Occipital lobe (tissue), 1 donor: ENCODE measurements at regions not wholly inside any gene's neighbourhood (a gene's known extent, or its start where the extent isn't known, plus 50 kb on each side); places are given as distances from the start of the nearest gene placed in this dataset.
"Not testable (repeated sequence)": the region's sequence is repeated elsewhere in the genome, so short reads cannot be mapped to it uniquely, and the experiment has no call there.

Experiments used
- DNase-seq: peaks from one replicate; lab custom pipeline; 2025; lab: John Stamatoyannopoulos, UW

- DNase-seq: no peak
Observed at GRCh38 chrX:39039890-39040289, 238.6 kb downstream of the MID1IP1 start.

DNA sequence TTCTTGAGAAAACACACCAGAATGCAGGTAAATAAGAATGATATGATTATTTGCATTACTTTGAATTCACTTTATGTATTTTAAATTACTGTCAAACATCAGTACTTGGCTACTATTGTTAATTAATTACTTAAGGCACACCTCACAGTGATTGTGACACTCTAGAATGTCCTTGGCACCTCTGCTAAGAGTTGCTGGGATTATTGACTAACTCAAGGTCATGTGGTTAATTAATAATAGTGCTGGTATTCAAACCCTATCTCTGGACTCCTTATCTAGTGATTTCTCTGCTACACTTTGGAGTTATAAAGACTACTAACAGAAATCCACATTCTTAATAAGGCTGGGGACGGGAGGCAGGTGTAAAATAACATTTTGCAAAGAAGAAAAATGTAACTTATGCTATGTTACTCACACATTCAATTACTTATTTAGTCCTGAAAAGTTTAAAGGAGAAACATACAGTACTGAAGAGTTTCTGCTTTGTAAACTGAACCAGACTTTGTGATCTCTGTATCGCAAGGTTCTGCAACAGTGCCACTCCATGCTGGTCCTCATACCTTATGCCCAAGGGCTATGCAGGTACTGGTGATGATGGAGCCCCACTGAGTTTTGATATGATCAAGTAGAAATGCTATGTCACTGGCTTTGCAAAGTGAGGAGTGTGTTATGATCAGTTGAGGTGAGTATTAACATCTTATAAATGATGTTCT, 242.7 kb downstream of the MID1IP1 start:
- DNase-seq: no peak

DNA sequence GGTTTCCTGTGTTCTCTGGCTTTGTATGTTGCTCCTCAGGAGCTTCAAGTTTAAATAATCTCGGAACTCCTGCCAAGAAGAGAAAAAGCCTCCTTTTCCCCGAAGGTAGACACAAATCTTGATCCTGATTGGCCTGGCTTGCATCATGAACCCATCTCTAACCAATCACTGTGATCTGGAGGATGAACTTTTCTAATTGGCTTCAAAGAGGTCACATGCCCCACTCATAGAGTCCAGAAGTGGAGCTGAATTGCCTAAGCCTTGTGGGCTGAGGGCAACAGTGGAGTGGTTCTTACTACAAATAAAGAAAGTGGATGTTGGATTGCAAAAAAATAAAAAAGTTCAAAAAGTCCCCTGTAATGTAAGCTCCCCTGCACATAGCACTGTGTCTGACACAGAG, 245.9 kb downstream of the MID1IP1 start:
- DNase-seq: no peak

DNA sequence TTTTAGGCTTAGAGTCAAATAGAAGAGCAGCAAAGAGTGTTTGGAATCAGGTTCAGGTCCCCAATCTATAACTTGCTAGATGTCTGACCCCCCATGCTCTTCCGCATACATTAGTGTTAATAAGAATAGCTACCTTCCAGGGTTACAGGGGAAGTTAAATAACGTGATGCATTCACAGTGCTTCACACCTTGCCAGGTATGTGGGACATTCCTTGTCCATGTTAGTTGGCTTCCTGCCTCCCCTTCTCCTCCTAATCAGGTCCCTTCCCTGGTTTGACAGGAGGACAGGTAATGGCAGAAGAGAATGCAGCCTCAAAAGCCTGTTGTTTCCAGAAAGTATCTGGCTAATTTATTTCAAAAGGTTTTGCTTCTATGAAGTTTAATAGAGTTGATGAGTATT, 248.7 kb downstream of the MID1IP1 start:
- DNase-seq: no peak

GRCh38 chrX:39050427-39050826, 249.2 kb downstream of the MID1IP1 start:
- DNase-seq: no peak

DNA sequence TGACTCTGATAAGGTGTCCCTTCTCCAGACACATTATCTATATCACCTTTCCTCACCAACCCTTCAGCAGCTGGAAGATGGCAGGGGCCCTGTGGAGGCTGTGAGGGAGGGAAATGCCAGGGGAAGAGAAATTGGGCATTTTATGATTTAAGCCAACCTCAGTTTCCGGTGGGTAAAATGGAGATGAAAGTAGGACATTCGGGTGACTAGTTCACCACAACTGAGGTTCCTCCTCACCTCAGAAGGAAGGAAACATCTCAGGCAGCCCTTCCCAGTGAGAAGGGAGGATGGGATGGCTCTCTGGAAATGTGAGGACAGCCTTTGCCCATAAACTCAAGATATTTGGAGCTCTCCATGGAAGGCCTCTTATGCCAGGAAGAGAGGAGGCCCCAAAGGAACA, 251.5 kb downstream of the MID1IP1 start:
- DNase-seq: no peak

DNA sequence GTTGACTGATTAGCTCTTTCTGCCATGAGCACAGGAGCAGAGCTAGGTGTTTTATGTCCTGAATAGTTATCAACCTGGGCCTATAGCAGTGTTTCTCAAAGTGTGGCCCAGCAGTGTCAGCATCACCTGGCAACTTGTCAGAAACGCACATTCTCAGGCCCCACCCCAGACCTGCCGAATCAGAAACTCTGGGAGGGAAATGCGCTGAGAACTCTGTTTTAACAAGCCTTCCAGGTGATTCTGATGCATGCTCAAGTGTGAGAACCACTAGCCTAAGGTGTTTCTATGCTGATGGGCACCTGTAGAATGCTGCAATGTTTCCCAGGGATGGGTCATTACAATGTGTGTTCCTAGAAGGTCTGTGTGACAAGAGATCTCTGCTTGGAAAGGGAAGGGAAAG, 257.5 kb downstream of the MID1IP1 start:
- DNase-seq: no peak

GRCh38 chrX:39059866-39060265, 258.6 kb downstream of the MID1IP1 start:
- no peak for DNase-seq

- no peak for DNase-seq
Observed at GRCh38 chrX:39063037-39063436, 261.8 kb downstream of the MID1IP1 start.

DNA sequence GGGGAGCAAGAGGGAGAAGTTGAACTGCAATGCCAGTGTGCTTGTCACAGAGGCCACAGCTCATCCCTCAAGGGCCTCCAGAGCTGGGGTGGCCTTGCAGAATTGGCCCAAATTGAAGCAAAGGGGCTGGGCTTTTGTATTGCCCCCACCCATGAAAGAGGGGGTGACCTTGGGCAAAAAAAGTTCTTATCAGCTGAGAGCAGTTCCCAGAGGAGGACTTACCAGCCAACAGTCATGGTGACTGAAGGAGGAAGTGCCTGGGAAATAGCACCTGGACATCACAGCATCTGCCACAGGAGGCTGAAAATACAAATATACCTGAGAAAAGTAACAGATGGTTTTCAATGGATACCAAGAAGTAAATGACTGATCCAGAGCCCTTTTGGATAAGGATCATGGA, 262.4 kb downstream of the MID1IP1 start:
- DNase-seq: no peak

- DNase-seq: no peak
Observed at GRCh38 chrX:39065051-39065871, 264.0 kb downstream of the MID1IP1 start.

DNA sequence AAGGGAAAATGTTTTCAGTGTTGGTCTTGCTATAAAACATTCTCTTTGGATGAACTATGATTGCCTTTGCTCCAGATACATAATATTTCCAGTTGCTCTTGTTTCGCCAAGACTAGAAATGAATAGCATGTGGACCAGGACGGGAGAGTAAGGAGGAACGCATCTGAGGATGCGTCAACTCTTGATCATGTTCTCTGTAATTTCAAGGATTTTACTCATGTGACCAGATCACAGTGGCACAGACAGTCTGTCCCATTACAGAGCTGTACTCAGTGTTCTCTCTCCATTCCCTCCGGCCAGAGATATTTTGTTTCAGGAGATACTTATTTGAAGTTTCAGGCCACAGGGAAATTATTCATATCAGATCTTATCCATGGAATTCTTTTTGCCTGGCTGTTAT, 266.6 kb downstream of the MID1IP1 start:
- no peak for DNase-seq

DNA sequence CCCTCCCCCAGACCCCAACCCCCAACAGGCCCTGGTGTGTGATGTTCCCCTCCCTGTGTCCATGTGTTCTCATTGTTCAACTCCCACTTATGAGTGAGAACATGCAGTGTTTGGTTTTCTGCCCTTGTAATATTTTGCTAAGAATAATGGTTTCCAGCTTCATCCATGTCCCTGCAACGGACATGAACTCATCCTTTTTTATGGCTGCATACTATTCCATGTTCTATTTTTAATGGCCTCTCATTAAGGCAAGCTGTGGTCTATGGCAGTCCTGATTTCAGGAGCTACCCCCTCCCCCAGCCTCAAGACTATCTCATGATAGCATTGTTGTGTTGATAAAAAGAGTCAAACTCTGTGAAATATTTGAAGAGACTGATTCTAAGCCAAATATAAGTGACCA, 267.4 kb downstream of the MID1IP1 start:
- DNase-seq: not testable (repeated sequence)

DNA sequence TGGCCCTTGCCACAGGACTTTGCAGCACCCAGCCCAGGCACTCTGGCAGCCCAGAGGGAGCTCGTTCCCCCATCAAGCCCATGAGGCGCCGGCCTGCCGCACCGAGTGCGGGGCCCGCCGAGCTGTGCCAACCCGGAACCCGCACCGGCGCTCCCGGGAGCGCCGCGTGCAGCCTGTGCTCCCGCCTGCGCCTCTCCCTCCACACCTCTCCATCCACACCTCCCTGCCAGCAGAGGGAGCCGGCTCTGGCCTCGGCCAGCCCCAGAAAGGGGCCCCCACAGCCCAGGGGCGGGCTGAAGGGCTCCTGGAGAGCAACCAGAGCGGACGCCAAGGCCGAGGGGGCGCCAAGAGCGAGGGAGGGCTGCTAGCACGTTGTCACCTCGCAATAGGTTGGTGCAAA, 268.8 kb downstream of the MID1IP1 start:
- DNase-seq: no peak

DNA sequence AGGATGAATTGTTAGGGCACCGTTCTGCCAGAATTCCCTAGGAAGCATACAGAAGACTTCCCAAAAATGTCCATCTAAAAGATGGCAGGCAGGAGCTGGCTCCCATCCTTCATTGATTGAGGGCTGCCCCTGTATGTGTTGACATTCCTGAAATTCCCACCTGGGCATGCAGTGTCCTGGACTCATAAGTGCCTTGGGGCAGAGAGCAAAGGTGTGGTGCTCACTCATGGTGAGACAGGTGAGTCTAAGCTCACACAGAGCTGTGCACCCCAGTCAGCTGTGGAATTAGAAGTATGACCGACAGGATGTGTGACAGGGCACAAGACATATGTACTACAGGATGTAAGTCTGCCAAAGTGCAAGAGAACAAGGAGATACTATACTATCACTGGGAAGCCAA, 271.9 kb downstream of the MID1IP1 start:
- no peak for DNase-seq

DNA sequence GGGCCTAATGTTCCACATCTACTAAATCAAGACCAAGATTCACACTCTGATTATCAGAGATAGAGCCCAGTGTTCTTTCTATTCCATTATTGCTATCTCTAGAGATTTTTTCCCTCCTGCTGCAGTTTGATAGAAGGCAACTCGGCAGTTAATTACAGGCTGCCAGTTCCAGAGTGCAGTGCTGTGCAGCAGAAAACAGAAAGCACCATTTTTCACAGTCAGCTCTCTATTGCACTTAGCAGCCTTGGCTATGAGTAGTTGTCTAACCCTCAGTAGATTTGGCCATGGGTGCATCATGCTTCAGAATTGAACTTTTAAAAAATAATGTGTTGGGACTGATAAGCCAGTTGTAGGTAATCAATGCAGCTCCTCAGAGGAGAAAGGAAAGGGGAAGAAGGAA, 295.3 kb downstream of the MID1IP1 start:
- DNase-seq: no peak

DNA sequence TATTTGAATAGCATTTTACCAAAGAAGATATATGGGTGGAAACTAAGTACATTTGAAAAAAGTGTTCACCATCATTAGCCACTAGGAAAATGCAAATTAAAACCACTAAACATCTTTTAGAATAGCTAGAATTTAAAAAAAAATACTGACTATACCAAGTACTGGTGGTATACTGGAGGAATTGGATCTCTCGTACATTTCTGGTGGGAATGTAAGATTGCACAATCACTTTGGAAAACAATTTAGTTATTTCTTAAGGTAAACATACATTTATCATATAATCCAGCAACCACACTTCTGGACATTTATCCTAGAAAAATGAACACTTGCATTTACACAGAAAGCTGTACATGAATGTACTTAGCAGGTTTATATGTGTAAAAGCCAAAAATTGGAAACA, 303.5 kb downstream of the MID1IP1 start:
- DNase-seq: no peak

DNA sequence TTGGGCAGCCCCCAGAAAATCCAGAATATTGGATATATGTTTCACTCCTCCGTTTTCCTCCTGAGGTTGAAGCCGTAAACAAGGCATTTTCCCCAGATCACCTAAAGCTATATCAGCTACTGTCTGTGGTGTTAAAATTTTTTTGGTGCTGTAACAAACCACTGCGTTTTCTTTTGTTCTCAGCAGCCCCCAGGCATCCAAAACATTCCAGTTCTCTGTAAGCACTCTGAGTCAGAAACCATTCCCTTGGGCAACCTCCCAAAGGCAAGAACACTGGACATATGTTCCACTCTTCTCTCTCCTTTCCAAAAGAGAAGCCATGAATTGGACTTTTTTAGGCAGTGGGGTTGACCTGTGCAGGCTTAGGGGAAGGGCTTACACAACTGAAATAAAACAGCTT, 310.9 kb downstream of the MID1IP1 start:
- DNase-seq: no peak

GRCh38 chrX:39115166-39115565, 313.9 kb downstream of the MID1IP1 start:
- DNase-seq: no peak

- DNase-seq: no peak
Observed at GRCh38 chrX:39117101-39117500, 315.8 kb downstream of the MID1IP1 start.

DNA sequence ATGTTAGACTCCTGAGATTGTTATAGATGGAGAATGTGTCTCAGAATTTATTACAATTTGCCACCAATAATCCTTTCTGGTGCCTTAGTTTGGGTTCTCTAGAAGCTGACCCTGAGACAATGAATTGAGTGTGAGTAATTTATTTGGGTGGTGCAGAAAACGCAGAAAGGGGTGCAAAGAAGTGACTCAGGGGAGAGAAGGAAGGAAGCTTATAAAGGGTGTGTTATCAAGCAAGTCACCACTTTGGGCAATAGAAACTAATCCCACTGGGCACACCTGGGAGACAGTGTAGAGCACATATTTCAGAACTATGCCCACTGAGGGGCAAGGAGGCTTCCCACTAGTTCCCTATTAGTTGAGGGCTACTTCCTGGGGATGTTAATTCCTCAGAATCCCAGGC, 320.6 kb downstream of the MID1IP1 start:
- no peak for DNase-seq

- DNase-seq: no peak
Observed at GRCh38 chrX:39125834-39126233, 324.6 kb downstream of the MID1IP1 start.

GRCh38 chrX:39133971-39134370, 332.7 kb downstream of the MID1IP1 start:
- no peak for DNase-seq
